ENCODE measurements at regions not wholly inside any gene's neighbourhood (a gene's known extent, or its start where the extent isn't known, plus 50 kb on each side); places are given as distances from the start of the nearest gene placed in this dataset.

DNA sequence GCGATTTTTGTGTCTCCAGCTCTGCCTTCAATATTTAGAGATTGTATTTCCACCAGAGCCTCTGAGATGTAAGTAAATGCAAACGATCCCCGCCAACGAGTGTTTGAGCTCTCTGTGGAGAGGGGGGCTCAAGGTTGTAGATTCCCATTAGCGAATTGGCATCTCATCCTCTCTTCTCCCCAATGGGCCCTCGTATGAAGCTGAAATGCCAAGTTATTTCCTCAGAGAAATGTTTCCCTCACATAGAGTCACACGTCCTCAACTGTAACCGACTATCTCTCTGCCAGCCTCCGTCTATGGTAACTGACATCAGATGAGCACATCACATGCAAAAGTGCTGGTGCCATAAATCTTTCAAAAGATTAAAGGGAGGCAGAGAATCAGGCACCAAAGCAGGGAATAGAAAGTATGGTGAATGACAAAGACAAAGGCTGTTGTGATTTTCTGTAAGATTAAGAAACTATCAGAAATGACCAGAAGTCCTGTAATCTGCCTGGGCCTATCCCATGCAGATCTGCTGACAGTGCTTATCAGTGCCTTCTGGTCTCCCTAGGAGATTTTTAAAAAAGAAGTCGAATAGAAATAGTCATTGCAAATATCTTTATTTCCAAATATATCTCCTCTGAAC lies 157.1 kb downstream of the PDGFRA start (continued):
- no peak for TF ChIP-seq CREBBP (IDR thresholded peaks at IDR 0.05; ENCODE audit: low read depth, low read length)
- peak; percentile 69 for TF ChIP-seq CBFA2T2 (conservative IDR thresholded peaks at IDR 0.05)
- TF ChIP-seq ZNF165 (CRISPR knock-in tag; IDR thresholded peaks at IDR 0.05; ENCODE audit: borderline replicate concordance): no peak
- TF ChIP-seq RHOXF2B (CRISPR knock-in tag; conservative IDR thresholded peaks at IDR 0.05): no peak
- TF ChIP-seq TAL1 (IDR thresholded peaks at IDR 0.05): peak; percentile 86
- TF ChIP-seq, protein P1, sequence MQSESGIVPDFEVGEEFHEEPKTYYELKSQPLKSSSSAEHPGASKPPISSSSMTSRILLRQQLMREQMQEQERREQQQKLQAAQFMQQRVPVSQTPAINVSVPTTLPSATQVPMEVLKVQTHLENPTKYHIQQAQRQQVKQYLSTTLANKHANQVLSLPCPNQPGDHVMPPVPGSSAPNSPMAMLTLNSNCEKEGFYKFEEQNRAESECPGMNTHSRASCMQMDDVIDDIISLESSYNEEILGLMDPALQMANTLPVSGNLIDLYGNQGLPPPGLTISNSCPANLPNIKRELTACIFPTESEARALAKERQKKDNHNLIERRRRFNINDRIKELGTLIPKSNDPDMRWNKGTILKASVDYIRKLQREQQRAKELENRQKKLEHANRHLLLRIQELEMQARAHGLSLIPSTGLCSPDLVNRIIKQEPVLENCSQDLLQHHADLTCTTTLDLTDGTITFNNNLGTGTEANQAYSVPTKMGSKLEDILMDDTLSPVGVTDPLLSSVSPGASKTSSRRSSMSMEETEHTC (IDR thresholded peaks at IDR 0.05): peak; percentile 47; the same call in 1 of the 2 replicates
- TF ChIP-seq PML (IDR thresholded peaks at IDR 0.05; ENCODE audit: low read length): peak; percentile 34; the same call in 1 of the 2 replicates
- TF ChIP-seq PKNOX1 (IDR thresholded peaks at IDR 0.05): peak; percentile 83
- TF ChIP-seq MAZ (CRISPR knock-in tag; conservative IDR thresholded peaks at IDR 0.05 in 1 of 2, IDR thresholded peaks at IDR 0.05 in 1 of 2): 0 out of 4 replicates have a peak, but pooled peaks of 1 of the 2 experiments have one; percentile 4
- TF ChIP-seq PHTF2 (CRISPR knock-in tag; IDR thresholded peaks at IDR 0.05): no peak
- TF ChIP-seq NCOR1 (IDR thresholded peaks at IDR 0.05): peak; percentile 41
- TF ChIP-seq ZNF75A (CRISPR knock-in tag; IDR thresholded peaks at IDR 0.05): no peak; the same call in 1 of the 2 replicates
- TF ChIP-seq ZNF408 (CRISPR knock-in tag; IDR thresholded peaks at IDR 0.05; ENCODE audit: low read depth): no peak
- TF ChIP-seq KLF6 (CRISPR knock-in tag; IDR thresholded peaks at IDR 0.05; ENCODE audit: borderline replicate concordance): 0 out of 2 replicates have a peak, but pooled peaks have one; percentile 22
- TF ChIP-seq MTA1 (IDR thresholded peaks at IDR 0.05; ENCODE audit: borderline replicate concordance): no peak; the same call in 1 of the 2 replicates
- TF ChIP-seq, protein P2, sequence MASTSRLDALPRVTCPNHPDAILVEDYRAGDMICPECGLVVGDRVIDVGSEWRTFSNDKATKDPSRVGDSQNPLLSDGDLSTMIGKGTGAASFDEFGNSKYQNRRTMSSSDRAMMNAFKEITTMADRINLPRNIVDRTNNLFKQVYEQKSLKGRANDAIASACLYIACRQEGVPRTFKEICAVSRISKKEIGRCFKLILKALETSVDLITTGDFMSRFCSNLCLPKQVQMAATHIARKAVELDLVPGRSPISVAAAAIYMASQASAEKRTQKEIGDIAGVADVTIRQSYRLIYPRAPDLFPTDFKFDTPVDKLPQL (IDR thresholded peaks at IDR 0.05; ENCODE audit: extremely low read depth, insufficient read length): no peak
